MCF 10A (cell line): ENCODE measurements at regions not wholly inside any gene's neighbourhood (a gene's known extent, or its start where the extent isn't known, plus 50 kb on each side); places are given as distances from the start of the nearest gene placed in this dataset.

ENCODE experiments used
- BruUV-seq: library from RNA; stranded (reverse); fragments of 400-500 nt; replicated peaks from 2 replicates; lab custom pipeline; 2021; lab: Mats Ljungman, UMichigan
- CTCF ChIA-PET: fragments of 300-600 bp; sonication (Branson Sonifier 250); formaldehyde crosslinking; extraction: SDS; loops from one replicate; lab custom pipeline; 2021; ENCODE audit warnings: antibody characterized with exemption, inconsistent platforms; lab: Yijun Ruan, JAX
- POLR2A ChIA-PET: fragments of 300-600, 350-650 bp; sonication (Branson Sonifier 250); formaldehyde crosslinking; extraction: SDS; loops from one replicate; lab custom pipeline; 2020; ENCODE audit warnings: antibody characterized with exemption, inconsistent platforms; lab: Yijun Ruan, JAX
- DNase-seq: peaks from one replicate; pipeline ENCODE4 v3.0.0-alpha.2; 2018; ENCODE audit not compliant: unreplicated experiment
- H3K27ac Mint-ChIP-seq: one replicate; pipeline ENCODE4 v1.8.0; 2022; ENCODE audit warnings: mild to moderate bottlenecking, low read depth, mixed read lengths; ENCODE audit not compliant: unreplicated experiment
- H3K27me3 Mint-ChIP-seq: one replicate; pipeline ENCODE4 v1.8.0; 2022; ENCODE audit warnings: mixed read lengths; ENCODE audit not compliant: insufficient read depth, unreplicated experiment
- H3K36me3 Mint-ChIP-seq: one replicate; pipeline ENCODE4 v1.8.0; 2022; ENCODE audit warnings: mild to moderate bottlenecking, moderate library complexity, mixed read lengths; ENCODE audit not compliant: insufficient read depth, unreplicated experiment
- H3K4me1 Mint-ChIP-seq: one replicate; pipeline ENCODE4 v1.8.0; 2022; ENCODE audit warnings: mixed read lengths; ENCODE audit not compliant: insufficient read depth, unreplicated experiment
- H3K4me3 Mint-ChIP-seq: one replicate; pipeline ENCODE4 v1.8.0; 2022; ENCODE audit warnings: mild to moderate bottlenecking, moderate library complexity, mixed read lengths; ENCODE audit not compliant: unreplicated experiment
- H3K9me3 Mint-ChIP-seq: one replicate; pipeline ENCODE4 v1.8.0; 2022; ENCODE audit warnings: mixed read lengths; ENCODE audit not compliant: unreplicated experiment
- CTCF ChIP-seq: fragments of 200-600 bp; IDR thresholded peaks from one replicate; pipeline ENCODE4 v1.8.0; 2022; ENCODE audit warnings: antibody characterized with exemption, mild to moderate bottlenecking; ENCODE audit not compliant: unreplicated experiment
- intact Hi-C: fragments of 100-400 bp; cut with micrococcal nuclease; formaldehyde crosslinking; loops from 2 replicates; pipeline ENCODE4 v1.14.1; 2022

GRCh38 chr12:24172031-24172772, 222.7 kb upstream of the SOX5 start:
- ChIA-PET POLR2A (no interaction called here), CTCF (no interaction called here)
- intact Hi-C loops, result no loop called here
- Mint-ChIP-seq H3K27ac (no peak overlapping the region), H3K9me3 (no peaks in the 10 kb centered on the region), H3K4me3 (no peak overlapping the region), H3K36me3 (no peaks in the 10 kb centered on the region), H3K4me1 (no peaks in the 10 kb centered on the region), H3K27me3 (peaks cover 3% of the 10 kb centered on the region)
- TF ChIP-seq CTCF, result no peak
- BruUV-seq, result no TSS peak
- no peak for DNase-seq

- Mint-ChIP-seq H3K27ac (no peak overlapping the region), H3K4me1 (no peaks in the 10 kb centered on the region), H3K36me3 (no peaks in the 10 kb centered on the region), H3K4me3 (no peak overlapping the region), H3K27me3 (no peaks in the 10 kb centered on the region), H3K9me3 (no peaks in the 10 kb centered on the region)
- no peak for DNase-seq
- ChIA-PET POLR2A (interaction anchor here (0.7 kb wide), 1 partner anchor 15 kb away, joined by 3 read pairs; no protein-coding TSS in a partner anchor), CTCF (interaction anchor here (0.6 to 0.8 kb wide), 3 partner anchors 12 to 566 kb away, joined by 3 to 5 read pairs (median 3); no protein-coding TSS in a partner anchor)
- TF ChIP-seq CTCF, result no peak
- intact Hi-C loops, result no loop called here
- no TSS peak for BruUV-seq
Measured at GRCh38 chr12:24155042-24155441, 205.6 kb upstream of the SOX5 start.

GRCh38 chr12:24153079-24153478, 203.6 kb upstream of the SOX5 start:
- H3K9me3 Mint-ChIP-seq, result no peaks in the 10 kb centered on the region
- no TSS peak for BruUV-seq
- ChIA-PET CTCF (no interaction called here), POLR2A (no interaction called here)
- no peaks in the 10 kb centered on the region for H3K4me1 Mint-ChIP-seq
- intact Hi-C loops, result no loop called here
- no peaks in the 10 kb centered on the region for H3K27me3 Mint-ChIP-seq
- no peak overlapping the region for H3K4me3 Mint-ChIP-seq
- DNase-seq, result no peak
- no peak for TF ChIP-seq CTCF
- no peak overlapping the region for H3K27ac Mint-ChIP-seq
- H3K36me3 Mint-ChIP-seq, result no peaks in the 10 kb centered on the region

- Mint-ChIP-seq H3K9me3 (no peaks in the 10 kb centered on the region), H3K27ac (no peak overlapping the region), H3K4me1 (no peaks in the 10 kb centered on the region), H3K27me3 (no peaks in the 10 kb centered on the region), H3K36me3 (no peaks in the 10 kb centered on the region), H3K4me3 (no peak overlapping the region)
- POLR2A ChIA-PET, result no interaction called here
- CTCF ChIA-PET, result interaction anchor here (0.8 kb wide), 1 partner anchor 87 kb away, joined by 3 read pairs; no protein-coding TSS in a partner anchor
- intact Hi-C loops, result no loop called here
- no TSS peak for BruUV-seq
- no peak for TF ChIP-seq CTCF
- DNase-seq, result no peak
Measured at GRCh38 chr12:24152270-24152669, 202.8 kb upstream of the SOX5 start.
